ENCODE measurements at regions not wholly inside any gene's neighbourhood (a gene's known extent, or its start where the extent isn't known, plus 50 kb on each side); places are given as distances from the start of the nearest gene placed in this dataset.

GRCh38 chr3:102085431-102086176, 236.3 kb downstream of the NFKBIZ start:
- no peak for TF ChIP-seq CTCF (IDR thresholded peaks at IDR 0.05; ENCODE audit: borderline replicate concordance, extremely low read depth, low read length, poor library complexity, severe bottlenecking)
- no peak for TF ChIP-seq EZH2 (IDR thresholded peaks at IDR 0.05; ENCODE audit: borderline replicate concordance, low read depth, low read length, severe bottlenecking)

All from DND-41 (cell line).